DOHH2 (cell line): ENCODE measurements at regions not wholly inside any gene's neighbourhood (a gene's known extent, or its start where the extent isn't known, plus 50 kb on each side); places are given as distances from the start of the nearest gene placed in this dataset.
"Not testable (repeated sequence)": the region's sequence is repeated elsewhere in the genome, so short reads cannot be mapped to it uniquely, and the experiment has no call there.

ENCODE experiments used
- EZH2phosphoT487 ChIP-seq: fragments of 200-600 bp; sonication (generic); IDR thresholded peaks from 2 replicates; pipeline ENCODE4 v1.6.1; 2017; ENCODE audit warnings: borderline replicate concordance, mild to moderate bottlenecking, antibody characterized with exemption, low read length, moderate library complexity, mixed read lengths
- TF ChIP-seq, protein P1 (sequence below): fragments of 200-600 bp; sonication (generic); IDR thresholded peaks from one replicate; pipeline ENCODE4 v1.5.1; 2014; ENCODE audit warnings: antibody characterized with exemption, mild to moderate bottlenecking, low read depth, low read length; ENCODE audit not compliant: poor library complexity, severe bottlenecking

DNA sequence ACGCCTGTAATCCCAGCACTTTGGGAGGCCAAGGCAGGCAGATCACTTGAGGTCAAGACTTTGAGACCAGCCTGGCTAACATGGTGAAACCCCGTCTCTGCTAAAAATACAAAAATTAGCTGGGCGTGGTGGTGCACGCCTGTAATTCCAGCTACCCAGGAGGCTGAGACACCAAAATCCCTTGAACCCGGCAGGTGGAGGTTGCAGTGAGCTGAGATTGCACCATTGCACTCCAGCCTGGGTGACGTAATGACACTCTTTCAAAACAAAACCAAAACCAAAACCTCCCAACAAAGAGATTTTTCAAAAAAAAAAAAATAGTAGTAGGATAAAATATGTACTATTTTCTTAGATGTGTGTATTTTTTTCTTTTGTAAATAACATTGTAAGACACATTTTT is 79.1 kb upstream of the MELK start:
- TF ChIP-seq, protein P1, sequence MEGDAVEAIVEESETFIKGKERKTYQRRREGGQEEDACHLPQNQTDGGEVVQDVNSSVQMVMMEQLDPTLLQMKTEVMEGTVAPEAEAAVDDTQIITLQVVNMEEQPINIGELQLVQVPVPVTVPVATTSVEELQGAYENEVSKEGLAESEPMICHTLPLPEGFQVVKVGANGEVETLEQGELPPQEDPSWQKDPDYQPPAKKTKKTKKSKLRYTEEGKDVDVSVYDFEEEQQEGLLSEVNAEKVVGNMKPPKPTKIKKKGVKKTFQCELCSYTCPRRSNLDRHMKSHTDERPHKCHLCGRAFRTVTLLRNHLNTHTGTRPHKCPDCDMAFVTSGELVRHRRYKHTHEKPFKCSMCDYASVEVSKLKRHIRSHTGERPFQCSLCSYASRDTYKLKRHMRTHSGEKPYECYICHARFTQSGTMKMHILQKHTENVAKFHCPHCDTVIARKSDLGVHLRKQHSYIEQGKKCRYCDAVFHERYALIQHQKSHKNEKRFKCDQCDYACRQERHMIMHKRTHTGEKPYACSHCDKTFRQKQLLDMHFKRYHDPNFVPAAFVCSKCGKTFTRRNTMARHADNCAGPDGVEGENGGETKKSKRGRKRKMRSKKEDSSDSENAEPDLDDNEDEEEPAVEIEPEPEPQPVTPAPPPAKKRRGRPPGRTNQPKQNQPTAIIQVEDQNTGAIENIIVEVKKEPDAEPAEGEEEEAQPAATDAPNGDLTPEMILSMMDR: not testable (repeated sequence)
- TF ChIP-seq EZH2phosphoT487: not testable (repeated sequence)
